Ovary (tissue), 7 donors: ENCODE measurements at regions not wholly inside any gene's neighbourhood (a gene's known extent, or its start where the extent isn't known, plus 50 kb on each side); places are given as distances from the start of the nearest gene placed in this dataset.

Experiments used
- DNase-seq, 5 donors: peaks; one replicate each; pipeline ENCODE4 v3.0.0-alpha.2; 2019 to 2020
- H3K27ac ChIP-seq, 2 donors: fragments of 200-600 bp; one replicate each; pipeline versions ENCODE4 v1.5.1 to v1.8.0; 2019 to 2022
- H3K27me3 ChIP-seq: fragments of 200-600 bp; one replicate; pipeline ENCODE4 v1.8.0; 2022
- H3K36me3 ChIP-seq: fragments of 200-600 bp; sonication (generic); one replicate; pipeline ENCODE4 v1.5.1; 2019
- H3K4me1 ChIP-seq: one replicate; pipeline ENCODE4 v1.8.1; 2013; ENCODE audit warnings: mild to moderate bottlenecking, moderate library complexity; ENCODE audit not compliant: insufficient read depth
- H3K4me3 ChIP-seq: fragments of 200-600 bp; sonication (generic); one replicate; pipeline ENCODE4 v1.5.1; 2017
- H3K9me3 ChIP-seq, 2 donors: fragments of 200-600 bp in 1 of 2; sonication (generic) in 1 of 2; one replicate each; pipeline versions ENCODE4 v1.5.1 to v1.8.1; 2013 to 2019; ENCODE audit warnings: mild to moderate bottlenecking in 1 of 2, moderate library complexity in 1 of 2
- EP300 ChIP-seq: sonication (generic); formaldehyde crosslinking; IDR thresholded peaks from one replicate; pipeline ENCODE4 v1.6.1; 2017; ENCODE audit warnings: antibody characterized with exemption
- POLR2A ChIP-seq: fragments of 450-650 bp; IDR thresholded peaks from one replicate; pipeline ENCODE4 v1.6.1; 2017; ENCODE audit warnings: antibody characterized with exemption, mild to moderate bottlenecking, moderate library complexity
- WGBS, 3 donors: extraction: QIAGEN DNeasy Blood & Tissue Kit in 1 of 3; methylation state at CpG; one replicate each; pipeline versions ENCODE4 v1.1.5 to v1.1.7; 2013 to 2017; 5-methylcytosine and 5-hydroxymethylcytosine counted together
- intact Hi-C, 4 donors: fragments of 100-400 bp; cut with DNase I; formaldehyde crosslinking; loops; one replicate each; pipeline versions ENCODE4 v1.11.0 to v1.15.1; 2022 to 2023
- TF ChIP-seq, protein P1 (sequence below), 3 donors: fragments of 450-650 bp in 2 of 3; fragments of 200-600 bp in 1 of 3; IDR thresholded peaks; one replicate each; pipeline versions ENCODE4 v1.5.1 to v1.8.0; 2016 to 2022; ENCODE audit warnings: antibody characterized with exemption in 3 of 3, mild to moderate bottlenecking in 1 of 3
- donor health status: DM: no; HTN: no; CAD: no; lungs with moderate emphysema.
- donor health status: DM: no; HTN: no; CAD: no.
- donor health status: Bipolar disorder and iron deficiency.
- donor health status: DM: no; HTN: no; CAD: no.
- donor health status: DM: yes; HTN: yes; CAD: no.

DNA sequence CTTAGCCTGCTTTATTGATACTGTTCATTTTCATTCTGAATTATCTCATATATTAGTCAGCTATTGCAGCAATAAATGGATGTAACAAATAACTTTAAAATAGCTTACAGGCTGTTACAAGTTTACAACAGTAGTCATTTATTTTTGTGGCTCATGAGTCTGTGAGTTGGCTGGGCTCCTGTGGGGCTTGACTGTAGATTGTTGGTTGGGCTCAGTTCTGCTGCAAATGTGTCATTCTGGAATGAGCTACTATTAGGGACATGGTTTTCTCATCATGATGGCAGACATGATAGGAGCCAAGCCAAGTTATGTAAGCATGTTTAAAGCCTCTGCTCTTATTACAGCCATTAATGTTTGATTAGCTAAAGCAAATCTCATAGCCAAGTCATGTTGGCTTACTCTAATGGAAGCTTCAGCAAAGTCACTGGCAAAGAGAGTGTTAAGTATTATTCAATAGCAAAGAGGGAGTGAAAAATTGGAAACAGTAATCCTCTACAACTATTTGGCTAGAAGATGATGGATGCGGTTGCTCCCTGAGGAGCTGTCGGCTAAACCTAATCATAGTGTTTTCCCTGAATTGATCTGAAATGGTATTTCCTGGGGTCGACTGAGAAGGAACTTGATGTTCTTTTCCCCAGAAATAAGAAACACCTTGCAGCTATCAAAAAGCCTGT is 391.3 kb downstream of the TDRD3 start:
- intact Hi-C loops: no loop called here
- Histone ChIP-seq H3K36me3 (no peaks in the 10 kb centered on the region), H3K27me3 (no peaks in the 10 kb centered on the region), H3K4me3 (no peak overlapping the region), H3K4me1 (no peaks in the 10 kb centered on the region), H3K9me3 (no peaks in the 10 kb centered on the region), H3K27ac (no peak overlapping the region)
- 34 to 57% (median 52%) methylated on average over 3 of the region's 3 CpGs for WGBS, 3 donors
- no peak for DNase-seq
- no peak for TF ChIP-seq POLR2A
- TF ChIP-seq, protein P1, sequence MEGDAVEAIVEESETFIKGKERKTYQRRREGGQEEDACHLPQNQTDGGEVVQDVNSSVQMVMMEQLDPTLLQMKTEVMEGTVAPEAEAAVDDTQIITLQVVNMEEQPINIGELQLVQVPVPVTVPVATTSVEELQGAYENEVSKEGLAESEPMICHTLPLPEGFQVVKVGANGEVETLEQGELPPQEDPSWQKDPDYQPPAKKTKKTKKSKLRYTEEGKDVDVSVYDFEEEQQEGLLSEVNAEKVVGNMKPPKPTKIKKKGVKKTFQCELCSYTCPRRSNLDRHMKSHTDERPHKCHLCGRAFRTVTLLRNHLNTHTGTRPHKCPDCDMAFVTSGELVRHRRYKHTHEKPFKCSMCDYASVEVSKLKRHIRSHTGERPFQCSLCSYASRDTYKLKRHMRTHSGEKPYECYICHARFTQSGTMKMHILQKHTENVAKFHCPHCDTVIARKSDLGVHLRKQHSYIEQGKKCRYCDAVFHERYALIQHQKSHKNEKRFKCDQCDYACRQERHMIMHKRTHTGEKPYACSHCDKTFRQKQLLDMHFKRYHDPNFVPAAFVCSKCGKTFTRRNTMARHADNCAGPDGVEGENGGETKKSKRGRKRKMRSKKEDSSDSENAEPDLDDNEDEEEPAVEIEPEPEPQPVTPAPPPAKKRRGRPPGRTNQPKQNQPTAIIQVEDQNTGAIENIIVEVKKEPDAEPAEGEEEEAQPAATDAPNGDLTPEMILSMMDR (IDR thresholded peaks at IDR 0.05): no peak
- no peak for TF ChIP-seq EP300

DNA sequence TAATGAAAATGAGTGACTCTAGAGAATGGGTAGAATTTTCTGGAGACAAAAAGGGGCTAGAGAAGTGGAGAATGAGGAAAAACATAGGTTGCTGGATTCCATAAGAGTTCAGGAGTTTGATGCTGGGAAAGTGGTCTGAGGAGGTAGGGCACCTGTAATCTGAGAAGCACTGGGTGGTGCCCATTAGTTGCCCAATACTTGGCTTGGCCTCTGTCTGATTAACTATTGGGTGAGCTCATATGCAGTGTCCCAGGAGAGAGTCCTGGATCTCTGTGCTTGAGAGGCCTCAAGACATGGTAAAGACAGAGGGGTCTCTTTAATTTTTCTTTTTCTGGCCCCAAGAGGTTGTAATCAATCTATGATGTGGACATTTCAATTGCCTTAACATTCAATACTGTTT is 390.1 kb downstream of the TDRD3 start:
- Histone ChIP-seq H3K36me3 (no peaks in the 10 kb centered on the region), H3K27me3 (no peaks in the 10 kb centered on the region), H3K27ac (no peak overlapping the region), H3K9me3 (no peaks in the 10 kb centered on the region), H3K4me3 (no peak overlapping the region), H3K4me1 (no peaks in the 10 kb centered on the region)
- TF ChIP-seq, protein P1 (IDR thresholded peaks at IDR 0.05): no peak
- TF ChIP-seq EP300: no peak
- TF ChIP-seq POLR2A: no peak
- DNase-seq: no peak
- intact Hi-C loops: no loop called here

DNA sequence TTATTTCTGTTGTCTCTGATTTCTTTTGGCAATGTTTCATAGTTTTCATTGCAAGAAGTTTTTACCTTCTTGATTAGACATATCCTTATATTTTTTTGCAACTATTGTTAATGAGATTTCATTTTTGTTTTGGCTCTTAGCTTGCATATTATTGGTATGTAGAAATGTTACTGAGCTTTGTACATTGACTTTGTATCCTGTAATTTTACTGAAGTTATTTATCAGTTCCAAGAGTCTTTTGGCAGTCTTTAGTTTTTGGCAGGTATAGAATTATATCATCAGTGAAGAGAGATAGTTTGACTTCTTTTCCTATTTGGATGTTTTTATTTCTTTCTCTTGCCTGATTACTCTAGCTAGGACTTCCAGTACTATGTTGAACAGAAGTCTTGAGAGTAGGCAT is 375.7 kb downstream of the TDRD3 start:
- H3K27ac ChIP-seq: no peak overlapping the region
- no peak for DNase-seq
- H3K4me3 ChIP-seq: no peak overlapping the region
- intact Hi-C loops: no loop called here
- H3K9me3 ChIP-seq: no peaks in the 10 kb centered on the region
- TF ChIP-seq EP300 (no peak), POLR2A (no peak)
- TF ChIP-seq, protein P1 (IDR thresholded peaks at IDR 0.05): no peak
- H3K4me1 ChIP-seq: no peaks in the 10 kb centered on the region
- H3K36me3 ChIP-seq: no peaks in the 10 kb centered on the region
- H3K27me3 ChIP-seq: no peaks in the 10 kb centered on the region

DNA sequence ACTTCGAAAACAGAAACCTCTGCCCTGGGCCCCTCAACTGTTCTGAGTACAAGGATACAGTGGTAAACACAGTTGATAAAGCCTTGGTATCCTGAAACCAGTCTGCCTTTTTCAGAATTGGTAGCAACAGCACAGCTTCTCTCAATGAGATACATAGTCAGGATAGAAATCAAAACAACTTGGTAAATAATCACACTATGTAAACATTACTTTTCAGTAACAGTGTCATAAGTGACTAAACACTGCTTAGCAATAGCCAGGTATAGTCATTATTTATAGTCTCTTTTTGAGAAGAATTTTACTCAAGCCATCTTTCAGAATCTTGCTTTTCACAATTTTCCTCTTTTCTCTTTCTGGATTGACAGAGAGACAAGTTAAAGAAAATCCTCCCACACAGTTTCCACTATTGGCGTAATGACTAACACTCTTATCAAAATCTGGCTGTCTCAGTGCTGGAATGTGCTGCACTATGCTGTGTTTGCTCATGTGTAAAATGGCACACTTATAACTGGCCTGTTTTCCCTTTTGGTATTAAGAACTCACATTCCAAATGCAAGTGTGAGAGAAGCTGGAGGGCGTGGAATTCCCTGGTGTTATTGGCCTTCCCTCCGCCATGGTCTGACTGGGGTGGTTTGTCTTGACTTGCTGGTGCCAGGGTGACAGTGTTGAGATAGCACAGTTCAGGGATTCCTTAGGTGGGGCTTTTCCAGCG is 368.8 kb downstream of the TDRD3 start:
- DNase-seq: no peak
- no peak overlapping the region for H3K4me3 ChIP-seq

More for the DNA sequence above, 368.8 kb downstream of the TDRD3 start:
- H3K27me3 ChIP-seq: no peaks in the 10 kb centered on the region
- no peaks in the 10 kb centered on the region for H3K9me3 ChIP-seq
- no peaks in the 10 kb centered on the region for H3K4me1 ChIP-seq
- 47 to 59% (median 48%) methylated on average over 5 of the region's 5 CpGs for WGBS, 3 donors
- no peaks in the 10 kb centered on the region for H3K36me3 ChIP-seq
- TF ChIP-seq POLR2A (no peak), EP300 (no peak)
- TF ChIP-seq, protein P1 (IDR thresholded peaks at IDR 0.05): no peak
- no peak overlapping the region for H3K27ac ChIP-seq
- intact Hi-C loops: no loop called here
